Mesendoderm (in vitro differentiated cells): ENCODE measurements at regions not wholly inside any gene's neighbourhood (a gene's known extent, or its start where the extent isn't known, plus 50 kb on each side); places are given as distances from the start of the nearest gene placed in this dataset.

ENCODE experiments used
- DNase-seq: peaks from one replicate; pipeline ENCODE4 v3.0.0; 2013
- H2AK5ac ChIP-seq: 2 replicates; pipeline ENCODE4 v1.6.1; 2013; ENCODE audit warnings: low read length, inconsistent platforms
- H2BK120ac ChIP-seq: 2 replicates; pipeline ENCODE4 v1.6.1; 2013; ENCODE audit warnings: low read depth, mild to moderate bottlenecking, low read length, moderate library complexity, mixed read lengths
- H2BK15ac ChIP-seq: replicated peaks from 2 replicates; pipeline ENCODE4 v1.6.1; 2013; ENCODE audit warnings: low read depth, mild to moderate bottlenecking, moderate library complexity
- H2BK5ac ChIP-seq: 2 replicates; pipeline ENCODE4 v1.6.1; 2013; ENCODE audit warnings: low read length, inconsistent platforms
- H3K18ac ChIP-seq: 2 replicates; pipeline ENCODE4 v1.6.1; 2013; ENCODE audit warnings: mild to moderate bottlenecking, low read length, mixed read lengths
- H3K23ac ChIP-seq: one replicate; pipeline ENCODE4 v1.6.1; 2013; ENCODE audit warnings: low read length
- H3K27ac ChIP-seq: 2 replicates; pipeline ENCODE4 v1.5.1; 2013; ENCODE audit warnings: low read depth, mild to moderate bottlenecking, inconsistent platforms, low read length, moderate library complexity
- H3K27me3 ChIP-seq: 2 replicates; pipeline ENCODE4 v1.6.1; 2013; ENCODE audit warnings: low read length, control low read depth, mild to moderate bottlenecking, inconsistent platforms; ENCODE audit not compliant: insufficient read depth, poor library complexity
- H3K36me3 ChIP-seq: 2 replicates; pipeline ENCODE4 v1.6.1; 2013; ENCODE audit warnings: low read length, inconsistent platforms; ENCODE audit not compliant: control insufficient read depth, insufficient read depth
- H3K4ac ChIP-seq: one replicate; pipeline ENCODE4 v1.6.1; 2013; ENCODE audit warnings: low read depth, mild to moderate bottlenecking, low read length, moderate library complexity
- H3K4me1 ChIP-seq: 2 replicates; pipeline ENCODE4 v1.6.1; 2013; ENCODE audit warnings: low read depth, low read length, inconsistent platforms; ENCODE audit not compliant: control insufficient read depth
- H3K4me2 ChIP-seq: 2 replicates; pipeline ENCODE4 v1.6.1; 2013; ENCODE audit warnings: low read length
- H3K4me3 ChIP-seq: 2 replicates; pipeline ENCODE4 v1.5.1; 2013; ENCODE audit warnings: mild to moderate bottlenecking, low read length
- H3K56ac ChIP-seq: one replicate; pipeline ENCODE4 v1.6.1; 2013; ENCODE audit warnings: low read length
- H3K79me1 ChIP-seq: 2 replicates; pipeline ENCODE4 v1.6.1; 2013; ENCODE audit warnings: low read length, inconsistent platforms
- H3K79me2 ChIP-seq: 2 replicates; pipeline ENCODE4 v1.6.1; 2013; ENCODE audit warnings: mild to moderate bottlenecking, low read length; ENCODE audit not compliant: control insufficient read depth, insufficient read depth
- H3K9ac ChIP-seq: 2 replicates; pipeline ENCODE4 v1.6.1; 2013; ENCODE audit warnings: low read length, inconsistent platforms
- H4K5ac ChIP-seq: one replicate; pipeline ENCODE4 v1.6.1; 2013; ENCODE audit warnings: low read length
- H4K8ac ChIP-seq: one replicate; pipeline ENCODE4 v1.6.1; 2013; ENCODE audit warnings: low read depth, mild to moderate bottlenecking, control low read depth, low read length, moderate library complexity
- WGBS: extraction: QIAGEN DNeasy Blood & Tissue Kit; methylation state at CpG from one replicate; pipeline ENCODE4 v1.1.7; 2013; ENCODE audit warnings: low lambda C conversion rate, missing lambda C conversion rate; ENCODE audit not compliant: insufficient coverage; ENCODE audit errors: extremely low coverage; 5-methylcytosine and 5-hydroxymethylcytosine counted together

DNA sequence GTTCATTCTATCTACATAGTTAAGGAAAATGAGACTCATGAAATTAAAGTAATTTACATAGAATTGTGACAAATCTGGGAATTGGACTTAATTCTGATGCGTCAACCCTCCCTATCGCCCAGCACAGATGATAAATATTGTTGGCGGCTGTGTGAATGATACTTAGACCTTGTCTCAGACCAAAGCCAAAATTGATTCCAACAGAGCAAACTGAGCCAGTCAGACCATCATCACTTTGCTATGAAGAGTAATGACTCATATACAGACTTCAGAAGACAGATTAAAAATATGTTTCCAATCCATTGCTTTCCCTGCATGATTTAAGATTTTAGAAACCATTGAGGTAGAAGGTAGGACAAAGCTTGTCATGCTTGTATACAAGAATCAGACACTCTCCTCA lies 1156.7 kb upstream of the CDH8 start:
- no peak overlapping the region for H2BK5ac ChIP-seq
- no peak overlapping the region for H3K9ac ChIP-seq
- H3K27ac ChIP-seq: no peak overlapping the region
- H4K8ac ChIP-seq: no peak overlapping the region
- no peak overlapping the region for H3K4ac ChIP-seq
- H3K79me1 ChIP-seq: no peaks in the 10 kb centered on the region
- H3K4me3 ChIP-seq: no peak overlapping the region
- no peaks in the 10 kb centered on the region for H3K79me2 ChIP-seq
- no peaks in the 10 kb centered on the region for H3K27me3 ChIP-seq
- H4K5ac ChIP-seq: no peak overlapping the region
- H3K23ac ChIP-seq: no peak overlapping the region
- H3K56ac ChIP-seq: no peak overlapping the region
- no peak overlapping the region for H2BK15ac ChIP-seq
- H2BK120ac ChIP-seq: no peak overlapping the region
- WGBS: no CpG with 5 or more reads among the region's 3 CpGs
- no peaks in the 10 kb centered on the region for H3K4me1 ChIP-seq
- H3K4me2 ChIP-seq: no peak overlapping the region
- no peak overlapping the region for H2AK5ac ChIP-seq
- no peak overlapping the region for H3K18ac ChIP-seq
- no peak for DNase-seq
- H3K36me3 ChIP-seq: no peaks in the 10 kb centered on the region

GRCh38 chr16:63188086-63188771 lies 1152.0 kb upstream of the CDH8 start:
- Histone ChIP-seq H3K79me1 (no peaks in the 10 kb centered on the region), H3K27me3 (no peaks in the 10 kb centered on the region), H2BK5ac (no peak overlapping the region), H3K4me1 (no peaks in the 10 kb centered on the region), H2AK5ac (no peak overlapping the region), H3K4ac (no peak overlapping the region), H3K4me3 (no peak overlapping the region), H3K4me2 (no peak overlapping the region), H2BK120ac (no peak overlapping the region), H3K56ac (no peak overlapping the region), H4K8ac (no peak overlapping the region), H3K9ac (no peak overlapping the region), H2BK15ac (no peak overlapping the region), H3K79me2 (no peaks in the 10 kb centered on the region), H3K18ac (no peak overlapping the region), H3K27ac (no peak overlapping the region), H4K5ac (no peak overlapping the region), H3K23ac (no peak overlapping the region), H3K36me3 (no peaks in the 10 kb centered on the region)
- DNase-seq: no peak
- WGBS: no CpG with 5 or more reads among the region's 7 CpGs

GRCh38 chr16:63187638-63188037 lies 1151.4 kb upstream of the CDH8 start:
- Histone ChIP-seq H3K79me1 (no peaks in the 10 kb centered on the region), H4K5ac (no peak overlapping the region), H4K8ac (no peak overlapping the region), H3K23ac (no peak overlapping the region), H3K27me3 (no peaks in the 10 kb centered on the region), H2AK5ac (no peak overlapping the region), H3K27ac (no peak overlapping the region), H3K36me3 (no peaks in the 10 kb centered on the region), H3K4me1 (no peaks in the 10 kb centered on the region), H2BK120ac (no peak overlapping the region), H3K56ac (no peak overlapping the region), H3K18ac (no peak overlapping the region), H3K9ac (no peak overlapping the region), H3K4ac (no peak overlapping the region), H3K79me2 (no peaks in the 10 kb centered on the region), H3K4me2 (no peak overlapping the region), H2BK5ac (no peak overlapping the region), H3K4me3 (no peak overlapping the region), H2BK15ac (no peak overlapping the region)
- no CpG with 5 or more reads among the region's 3 CpGs for WGBS
- DNase-seq: peak; percentile 5

GRCh38 chr16:63185235-63185780 lies 1149.1 kb upstream of the CDH8 start:
- Histone ChIP-seq H2BK120ac (no peak overlapping the region), H4K8ac (no peak overlapping the region), H3K36me3 (no peaks in the 10 kb centered on the region), H3K27me3 (no peaks in the 10 kb centered on the region), H3K23ac (no peak overlapping the region), H3K4me1 (no peaks in the 10 kb centered on the region), H3K56ac (no peak overlapping the region), H3K27ac (no peak overlapping the region), H3K4me2 (no peak overlapping the region), H2AK5ac (no peak overlapping the region), H3K4ac (no peak overlapping the region), H2BK5ac (no peak overlapping the region), H4K5ac (no peak overlapping the region), H3K79me2 (no peaks in the 10 kb centered on the region), H3K18ac (no peak overlapping the region), H3K9ac (no peak overlapping the region), H3K4me3 (no peak overlapping the region), H2BK15ac (no peak overlapping the region), H3K79me1 (no peaks in the 10 kb centered on the region)
- WGBS: no CpG with 5 or more reads among the region's 4 CpGs
- DNase-seq: peak; percentile 33

DNA sequence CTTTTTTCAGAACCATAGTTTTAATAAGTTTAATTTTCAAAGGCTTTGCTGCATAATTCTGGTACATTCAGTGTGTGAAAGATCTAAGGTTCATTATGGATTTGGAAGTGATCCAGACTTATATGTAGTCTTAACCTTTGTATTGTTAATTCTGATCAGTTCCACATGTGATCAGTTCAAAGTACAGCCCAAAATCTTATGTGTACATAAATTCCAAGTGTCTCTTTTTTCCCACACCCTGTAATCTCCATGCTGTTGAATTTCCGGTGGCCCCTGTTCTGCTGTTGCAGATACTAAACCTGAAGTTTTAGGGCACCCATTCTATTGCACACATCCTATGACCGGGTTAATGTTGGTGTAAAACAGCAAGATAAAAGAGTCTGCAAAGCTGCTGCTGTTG lies 1147.5 kb upstream of the CDH8 start:
- H3K56ac ChIP-seq: no peak overlapping the region
- no peaks in the 10 kb centered on the region for H3K4me1 ChIP-seq
- H3K18ac ChIP-seq: no peak overlapping the region
- DNase-seq: no peak
- H2BK120ac ChIP-seq: no peak overlapping the region
- no peak overlapping the region for H2BK5ac ChIP-seq
- H4K8ac ChIP-seq: no peak overlapping the region
- no peak overlapping the region for H3K4me2 ChIP-seq
- H3K79me2 ChIP-seq: no peaks in the 10 kb centered on the region
- no peak overlapping the region for H4K5ac ChIP-seq
- no peaks in the 10 kb centered on the region for H3K27me3 ChIP-seq
- H3K36me3 ChIP-seq: no peaks in the 10 kb centered on the region
- H3K4ac ChIP-seq: no peak overlapping the region
- no peak overlapping the region for H3K9ac ChIP-seq
- H3K23ac ChIP-seq: no peak overlapping the region
- WGBS: no CpG with 5 or more reads among the region's 2 CpGs
- no peak overlapping the region for H3K27ac ChIP-seq
- H3K4me3 ChIP-seq: no peak overlapping the region
- H2BK15ac ChIP-seq: no peak overlapping the region
- H3K79me1 ChIP-seq: no peaks in the 10 kb centered on the region
- no peak overlapping the region for H2AK5ac ChIP-seq

DNA sequence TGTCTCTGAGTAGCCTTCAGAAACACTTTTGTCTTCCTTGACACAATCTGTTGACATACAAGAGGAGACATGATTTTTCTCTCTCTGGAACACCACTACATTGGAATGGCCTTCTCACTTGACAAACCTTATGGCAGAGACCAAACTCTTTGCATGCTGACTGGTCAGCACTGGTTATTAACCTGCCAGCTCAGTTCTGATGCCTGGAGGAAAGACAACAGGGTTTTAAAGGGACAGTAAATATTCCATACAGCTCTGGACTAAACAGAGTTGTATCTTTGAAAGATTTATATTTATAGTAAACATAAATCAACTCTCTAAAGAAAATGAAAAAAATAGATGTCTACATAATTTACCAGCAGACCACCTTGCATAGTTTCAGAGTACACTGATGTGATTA lies 1139.1 kb upstream of the CDH8 start:
- Histone ChIP-seq H3K36me3 (no peaks in the 10 kb centered on the region), H3K4me2 (no peak overlapping the region), H3K56ac (no peak overlapping the region), H3K79me1 (no peaks in the 10 kb centered on the region), H2BK120ac (no peak overlapping the region), H4K5ac (no peak overlapping the region), H2AK5ac (no peak overlapping the region), H2BK5ac (no peak overlapping the region), H3K4ac (no peak overlapping the region), H4K8ac (no peak overlapping the region), H3K79me2 (no peaks in the 10 kb centered on the region), H2BK15ac (no peak overlapping the region), H3K23ac (no peak overlapping the region), H3K4me1 (no peaks in the 10 kb centered on the region), H3K4me3 (no peak overlapping the region), H3K18ac (no peak overlapping the region), H3K27me3 (no peaks in the 10 kb centered on the region), H3K9ac (no peak overlapping the region), H3K27ac (no peak overlapping the region)
- DNase-seq: no peak
